OCI-LY1 (cell line): ENCODE measurements at regions not wholly inside any gene's neighbourhood (a gene's known extent, or its start where the extent isn't known, plus 50 kb on each side); places are given as distances from the start of the nearest gene placed in this dataset.

ENCODE experiments used
- H2AFZ ChIP-seq: fragments of 200-600 bp; sonication (generic), shearing (Covaris generic); 2 replicates; pipeline ENCODE4 v1.6.0; 2014; ENCODE audit warnings: antibody characterized with exemption, mild to moderate bottlenecking, low read length
- H3F3A ChIP-seq: fragments of 200-600 bp; sonication (generic), shearing (Covaris generic); 2 replicates; pipeline ENCODE4 v1.6.0; 2014; ENCODE audit warnings: mild to moderate bottlenecking, antibody characterized with exemption, low read length, moderate library complexity; ENCODE audit not compliant: insufficient read depth
- H3K27ac ChIP-seq: fragments of 200-600 bp; sonication (generic); 2 replicates; pipeline ENCODE4 v1.5.1; 2014; ENCODE audit warnings: low read length, mixed run types, mild to moderate bottlenecking, low read depth; ENCODE audit not compliant: poor library complexity, severe bottlenecking
- H3K27me3 ChIP-seq: fragments of 200-600 bp; sonication (generic); 2 replicates; pipeline ENCODE4 v1.6.0; 2014; ENCODE audit warnings: antibody characterized with exemption, mild to moderate bottlenecking, low read length, moderate library complexity; ENCODE audit not compliant: insufficient read depth
- H3K36me3 ChIP-seq: fragments of 200-600 bp; sonication (generic); 2 replicates; pipeline ENCODE4 v1.6.1; 2014; ENCODE audit warnings: mild to moderate bottlenecking, antibody characterized with exemption, low read length, moderate library complexity, mixed read lengths; ENCODE audit not compliant: insufficient read depth
- H3K4me1 ChIP-seq: fragments of 200-600 bp; sonication (generic); 2 replicates; pipeline ENCODE4 v1.5.1; 2014; ENCODE audit warnings: mild to moderate bottlenecking, low read length, moderate library complexity; ENCODE audit not compliant: insufficient read depth, severe bottlenecking
- H3K4me2 ChIP-seq: fragments of 200-600 bp; sonication (generic), shearing (Covaris generic); 2 replicates; pipeline ENCODE4 v1.6.1; 2014; ENCODE audit warnings: low read length
- H3K4me3 ChIP-seq: fragments of 200-600 bp; sonication (generic); 2 replicates; pipeline ENCODE4 v1.5.1; 2014; ENCODE audit warnings: low read length, low read depth, mild to moderate bottlenecking, mixed read lengths; ENCODE audit not compliant: poor library complexity, severe bottlenecking
- H3K79me2 ChIP-seq: fragments of 200-600 bp; shearing (Covaris generic); 2 replicates; pipeline ENCODE4 v1.6.1; 2016; ENCODE audit warnings: mixed run types, low read length, mixed read lengths; ENCODE audit not compliant: insufficient read depth
- H3K9ac ChIP-seq: fragments of 200-600 bp; sonication (generic), shearing (Covaris generic); 2 replicates; pipeline ENCODE4 v1.6.1; 2014; ENCODE audit warnings: mild to moderate bottlenecking, low read length, mixed read lengths
- H3K9me2 ChIP-seq: fragments of 200-600 bp; sonication (generic), shearing (Covaris generic); 2 replicates; pipeline ENCODE4 v1.6.1; 2014; ENCODE audit warnings: low read depth, mild to moderate bottlenecking, low read length, mixed read lengths
- H3K9me3 ChIP-seq: fragments of 200-600 bp; shearing (Covaris generic); 2 replicates; pipeline ENCODE4 v1.6.1; 2014; ENCODE audit warnings: low read length, mixed read lengths
- H4K20me1 ChIP-seq: fragments of 200-600 bp; sonication (generic), shearing (Covaris generic); 2 replicates; pipeline ENCODE4 v1.6.0; 2016; ENCODE audit warnings: mild to moderate bottlenecking, low read length; ENCODE audit not compliant: insufficient read depth
- CTCF ChIP-seq: fragments of 200-600 bp; sonication (generic), shearing (Covaris generic); IDR thresholded peaks from 2 replicates; pipeline ENCODE4 v1.5.1; 2017; ENCODE audit warnings: mild to moderate bottlenecking, antibody characterized with exemption, low read length, moderate library complexity, mixed read lengths
- EZH2 ChIP-seq: fragments of 200-600 bp; sonication (generic), shearing (Covaris generic); IDR thresholded peaks from 2 replicates; pipeline ENCODE4 v1.8.0; 2017; ENCODE audit warnings: borderline replicate concordance, mixed run types, mild to moderate bottlenecking, antibody characterized with exemption, low read length, moderate library complexity, mixed read lengths

- Histone ChIP-seq H3K79me2 (no peaks in the 10 kb centered on the region), H3K4me1 (no peaks in the 10 kb centered on the region), H3K27ac (no peak overlapping the region), H3K4me3 (no peak overlapping the region), H3K27me3 (peaks cover 6% of the 10 kb centered on the region; the same call in 1 of the 2 replicates), H4K20me1 (no peaks in the 10 kb centered on the region), H3K4me2 (no peak overlapping the region), H3K9ac (no peak overlapping the region), H3K36me3 (no peaks in the 10 kb centered on the region), H2AFZ (no peak overlapping the region), H3F3A (no peaks in the 10 kb centered on the region), H3K9me3 (no peaks in the 10 kb centered on the region), H3K9me2 (no peaks in the 10 kb centered on the region)
- TF ChIP-seq EZH2 (no peak), CTCF (no peak)
Observed at GRCh38 chr2:104790901-104791495, 62.9 kb upstream of the POU3F3 start.

GRCh38 chr2:104793966-104794365, 59.9 kb upstream of the POU3F3 start:
- Histone ChIP-seq H3K4me3 (no peak overlapping the region), H3K36me3 (no peaks in the 10 kb centered on the region), H3K4me2 (no peak overlapping the region), H3K9ac (no peak overlapping the region), H3K4me1 (no peaks in the 10 kb centered on the region), H3K27ac (no peak overlapping the region), H3K79me2 (no peaks in the 10 kb centered on the region), H2AFZ (no peak overlapping the region), H3K27me3 (no peaks in the 10 kb centered on the region), H3K9me2 (no peaks in the 10 kb centered on the region), H4K20me1 (no peaks in the 10 kb centered on the region), H3F3A (no peaks in the 10 kb centered on the region), H3K9me3 (no peaks in the 10 kb centered on the region)
- TF ChIP-seq EZH2 (no peak), CTCF (no peak)

- no peak overlapping the region for H2AFZ ChIP-seq
- H3K4me2 ChIP-seq, result no peak overlapping the region
- H3K27me3 ChIP-seq, result no peaks in the 10 kb centered on the region
- no peak overlapping the region for H3K4me3 ChIP-seq
- no peaks in the 10 kb centered on the region for H3K9me2 ChIP-seq
- H3K27ac ChIP-seq, result no peak overlapping the region
- no peaks in the 10 kb centered on the region for H3K4me1 ChIP-seq
- H3K36me3 ChIP-seq, result no peaks in the 10 kb centered on the region
- H3K9me3 ChIP-seq, result no peaks in the 10 kb centered on the region
- no peak overlapping the region for H3K9ac ChIP-seq
- TF ChIP-seq CTCF (no peak), EZH2 (no peak)
- no peaks in the 10 kb centered on the region for H4K20me1 ChIP-seq
- H3F3A ChIP-seq, result no peaks in the 10 kb centered on the region
- H3K79me2 ChIP-seq, result no peaks in the 10 kb centered on the region
Observed at GRCh38 chr2:104794441-104794840, 59.5 kb upstream of the POU3F3 start.
